Left lung (tissue), 4 donors: ENCODE measurements at regions not wholly inside any gene's neighbourhood (a gene's known extent, or its start where the extent isn't known, plus 50 kb on each side); places are given as distances from the start of the nearest gene placed in this dataset.

Source experiments
- ATAC-seq: fragments of 200-7000 bp; cut with Tn5 transposase; one replicate; pipeline ENCODE4 v1.9.1; 2020; ENCODE audit warnings: moderate library complexity
- DNase-seq, 4 donors: peaks; one replicate each; pipeline ENCODE4 v3.0.0-alpha.2; 2013 to 2020
- H3K27ac ChIP-seq, 2 donors: fragments of 200-600 bp; sonication (generic) in 1 of 2; one replicate each; pipeline versions ENCODE4 v1.5.0 to v1.8.0; 2020 to 2021
- H3K27me3 ChIP-seq, 2 donors: fragments of 200-600 bp; sonication (generic) in 1 of 2; one replicate each; pipeline versions ENCODE4 v1.5.0 to v1.8.0; 2020 to 2021
- H3K36me3 ChIP-seq, 2 donors: fragments of 200-600 bp; sonication (generic) in 1 of 2; one replicate each; pipeline versions ENCODE4 v1.5.0 to v1.8.0; 2020 to 2021
- H3K4me1 ChIP-seq, 2 donors: fragments of 200-600 bp; one replicate each; pipeline ENCODE4 v1.8.0; 2021
- H3K4me3 ChIP-seq, 2 donors: fragments of 200-600 bp; sonication (generic) in 1 of 2; one replicate each; pipeline versions ENCODE4 v1.5.0 to v1.8.0; 2020 to 2021; ENCODE audit warnings: mild to moderate bottlenecking in 1 of 2
- H3K9me3 ChIP-seq, 2 donors: fragments of 200-600 bp; sonication (generic) in 1 of 2; one replicate each; pipeline versions ENCODE4 v1.5.0 to v1.8.0; 2020 to 2021
- CTCF ChIP-seq, 2 donors: fragments of 200-600 bp; sonication (generic) in 1 of 2; IDR thresholded peaks; one replicate each; pipeline versions ENCODE4 v1.5.0 to v1.8.0; 2021; ENCODE audit warnings: antibody characterized with exemption in 2 of 2
- intact Hi-C, 2 donors: fragments of 100-400 bp; cut with DNase I; formaldehyde crosslinking; loops; one replicate each; pipeline versions ENCODE4 v1.11.2 to v1.14.2; 2022
- donor health status: DM: no; HTN: yes; CAD: no.
- donor health status: DM: no; HTN: no; CAD: no.

- Histone ChIP-seq H3K36me3 (no peaks in the 10 kb centered on the region), H3K27ac (no peak overlapping the region), H3K27me3 (no peaks in the 10 kb centered on the region), H3K4me1 (no peaks in the 10 kb centered on the region), H3K4me3 (no peak overlapping the region), H3K9me3 (no peaks in the 10 kb centered on the region)
- intact Hi-C loops = no loop called here
- no peak for DNase-seq
- no peak for TF ChIP-seq CTCF (IDR thresholded peaks at IDR 0.05)
- no peak for ATAC-seq
These were observed 360.9 kb upstream of the CT83 start for GRCh38 chrX:116823677-116824076.

GRCh38 chrX:116806288-116806802, 343.6 kb upstream of the CT83 start:
- H3K27ac ChIP-seq = no peak overlapping the region
- no peak for ATAC-seq
- intact Hi-C loops = no loop called here
- H3K9me3 ChIP-seq = no peaks in the 10 kb centered on the region
- no peak for DNase-seq
- no peak for TF ChIP-seq CTCF (IDR thresholded peaks at IDR 0.05)
- H3K4me1 ChIP-seq = no peaks in the 10 kb centered on the region
- no peaks in the 10 kb centered on the region for H3K27me3 ChIP-seq
- H3K4me3 ChIP-seq = no peak overlapping the region
- H3K36me3 ChIP-seq = no peaks in the 10 kb centered on the region

GRCh38 chrX:116801943-116802342, 339.2 kb upstream of the CT83 start:
- TF ChIP-seq CTCF (IDR thresholded peaks at IDR 0.05) = no peak

GRCh38 chrX:116781926-116782325, 319.1 kb upstream of the CT83 start:
- intact Hi-C loops = no loop called here
- H3K36me3 ChIP-seq = no peaks in the 10 kb centered on the region
- no peaks in the 10 kb centered on the region for H3K4me1 ChIP-seq
- ATAC-seq (no peak), DNase-seq (no peak)
- no peak overlapping the region for H3K27ac ChIP-seq
- H3K27me3 ChIP-seq = no peaks in the 10 kb centered on the region
- no peak overlapping the region for H3K4me3 ChIP-seq
- TF ChIP-seq CTCF (IDR thresholded peaks at IDR 0.05) = no peak
- H3K9me3 ChIP-seq = peaks cover 0 to 6% of the 10 kb centered on the region in 2 donors

More at GRCh38 chrX:116801943-116802342, 339.2 kb upstream of the CT83 start:
- ATAC-seq (no peak), DNase-seq (no peak)
- H3K27me3 ChIP-seq = no peaks in the 10 kb centered on the region
- H3K27ac ChIP-seq = no peak overlapping the region
- H3K36me3 ChIP-seq = no peaks in the 10 kb centered on the region
- H3K4me3 ChIP-seq = no peak overlapping the region
- H3K9me3 ChIP-seq = no peaks in the 10 kb centered on the region
- H3K4me1 ChIP-seq = no peaks in the 10 kb centered on the region
- intact Hi-C loops = no loop called here

- TF ChIP-seq CTCF (IDR thresholded peaks at IDR 0.05) = no peak
- Histone ChIP-seq H3K9me3 (no peaks in the 10 kb centered on the region), H3K27me3 (no peaks in the 10 kb centered on the region), H3K36me3 (no peaks in the 10 kb centered on the region), H3K27ac (no peak overlapping the region), H3K4me3 (no peak overlapping the region), H3K4me1 (no peaks in the 10 kb centered on the region)
- DNase-seq (no peak), ATAC-seq (no peak)
- intact Hi-C loops = no loop called here
These were observed 294.7 kb upstream of the CT83 start for GRCh38 chrX:116757491-116757890.
